ENCODE measurements at regions not wholly inside any gene's neighbourhood (a gene's known extent, or its start where the extent isn't known, plus 50 kb on each side); places are given as distances from the start of the nearest gene placed in this dataset.

GRCh38 chr17:12415031-12415430 is 250.7 kb upstream of the MYOCD start:
- no peaks in the 10 kb centered on the region for H3K9me3 ChIP-seq (replicated peaks)
- H3K4me1 ChIP-seq = no peaks in the 10 kb centered on the region
- H3K36me3 ChIP-seq = no peaks in the 10 kb centered on the region
- no peak for DNase-seq
- H3K27ac ChIP-seq = no peak overlapping the region
- no peaks in the 10 kb centered on the region; the same call in 1 of the 2 replicates for H3K27me3 ChIP-seq
- H3K4me3 ChIP-seq = no peak overlapping the region

- no peak for DNase-seq
Observed at GRCh38 chr17:12421077-12421476, 244.6 kb upstream of the MYOCD start.

GRCh38 chr17:12421646-12422306 is 243.9 kb upstream of the MYOCD start:
- Histone ChIP-seq H3K4me3 (peak overlapping the region; percentile 16), H3K9me3 (replicated peaks) (no peaks in the 10 kb centered on the region), H3K27ac (no peak overlapping the region), H3K27me3 (peaks cover 6% of the 10 kb centered on the region; the same call in 1 of the 2 replicates), H3K36me3 (no peaks in the 10 kb centered on the region), H3K4me1 (0 out of 2 replicates have a peak, but pooled peaks cover 2% of the 10 kb centered on the region)
- DNase-seq = no peak

More at GRCh38 chr17:12421077-12421476, 244.6 kb upstream of the MYOCD start:
- no peak overlapping the region for H3K4me3 ChIP-seq
- peaks cover 6% of the 10 kb centered on the region; the same call in 1 of the 2 replicates for H3K27me3 ChIP-seq
- H3K27ac ChIP-seq = no peak overlapping the region
- no peaks in the 10 kb centered on the region for H3K9me3 ChIP-seq (replicated peaks)
- H3K36me3 ChIP-seq = no peaks in the 10 kb centered on the region
- 0 out of 2 replicates have a peak, but pooled peaks cover 2% of the 10 kb centered on the region for H3K4me1 ChIP-seq

GRCh38 chr17:12422651-12423050 is 243.0 kb upstream of the MYOCD start:
- Histone ChIP-seq H3K4me3 (no peak overlapping the region), H3K27me3 (peaks cover 6% of the 10 kb centered on the region; the same call in 1 of the 2 replicates), H3K4me1 (0 out of 2 replicates have a peak, but pooled peaks cover 2% of the 10 kb centered on the region), H3K27ac (no peak overlapping the region), H3K9me3 (replicated peaks) (no peaks in the 10 kb centered on the region), H3K36me3 (no peaks in the 10 kb centered on the region)
- DNase-seq = no peak

GRCh38 chr17:12423337-12423736 is 242.4 kb upstream of the MYOCD start:
- Histone ChIP-seq H3K9me3 (replicated peaks) (no peaks in the 10 kb centered on the region), H3K4me3 (no peak overlapping the region), H3K27me3 (peaks cover 6% of the 10 kb centered on the region; the same call in 1 of the 2 replicates), H3K36me3 (no peaks in the 10 kb centered on the region), H3K4me1 (0 out of 2 replicates have a peak, but pooled peaks cover 2% of the 10 kb centered on the region), H3K27ac (no peak overlapping the region)
- DNase-seq = no peak

- Histone ChIP-seq H3K4me1 (no peaks in the 10 kb centered on the region), H3K4me3 (no peak overlapping the region), H3K27me3 (peaks cover 12% of the 10 kb centered on the region; the same call in 1 of the 2 replicates), H3K36me3 (no peaks in the 10 kb centered on the region), H3K27ac (no peak overlapping the region), H3K9me3 (replicated peaks) (no peaks in the 10 kb centered on the region)
- DNase-seq = no peak
Observed at GRCh38 chr17:12429116-12429515, 236.6 kb upstream of the MYOCD start.

- H3K27me3 ChIP-seq = peaks cover 12% of the 10 kb centered on the region; the same call in 1 of the 2 replicates
- no peaks in the 10 kb centered on the region for H3K4me1 ChIP-seq
- no peak for DNase-seq
- H3K27ac ChIP-seq = no peak overlapping the region
- H3K9me3 ChIP-seq (replicated peaks) = no peaks in the 10 kb centered on the region
- H3K4me3 ChIP-seq = no peak overlapping the region
- H3K36me3 ChIP-seq = no peaks in the 10 kb centered on the region
Observed at GRCh38 chr17:12431188-12431587, 234.5 kb upstream of the MYOCD start.

GRCh38 chr17:12438212-12438611 is 227.5 kb upstream of the MYOCD start:
- H3K27ac ChIP-seq = no peak overlapping the region
- H3K27me3 ChIP-seq = peaks cover 11% of the 10 kb centered on the region; the same call in 1 of the 2 replicates
- H3K9me3 ChIP-seq (replicated peaks) = no peaks in the 10 kb centered on the region
- no peak overlapping the region for H3K4me3 ChIP-seq
- DNase-seq = no peak
- no peaks in the 10 kb centered on the region for H3K4me1 ChIP-seq
- no peaks in the 10 kb centered on the region for H3K36me3 ChIP-seq

- no peaks in the 10 kb centered on the region for H3K4me1 ChIP-seq
- H3K9me3 ChIP-seq (replicated peaks) = no peaks in the 10 kb centered on the region
- no peaks in the 10 kb centered on the region for H3K36me3 ChIP-seq
- no peak for DNase-seq
- no peak overlapping the region for H3K4me3 ChIP-seq
- no peak overlapping the region for H3K27ac ChIP-seq
- peaks cover 11% of the 10 kb centered on the region; the same call in 1 of the 2 replicates for H3K27me3 ChIP-seq
Observed at GRCh38 chr17:12438813-12439586, 226.7 kb upstream of the MYOCD start.

- no peak overlapping the region for H3K4me3 ChIP-seq
- peaks cover 11% of the 10 kb centered on the region; the same call in 1 of the 2 replicates for H3K27me3 ChIP-seq
- H3K36me3 ChIP-seq = no peaks in the 10 kb centered on the region
- no peaks in the 10 kb centered on the region for H3K4me1 ChIP-seq
- H3K27ac ChIP-seq = no peak overlapping the region
- no peak for DNase-seq
- H3K9me3 ChIP-seq (replicated peaks) = no peaks in the 10 kb centered on the region
Observed at GRCh38 chr17:12445331-12445730, 220.4 kb upstream of the MYOCD start.

- no peak overlapping the region for H3K27ac ChIP-seq
- H3K4me1 ChIP-seq = no peaks in the 10 kb centered on the region
- no peaks in the 10 kb centered on the region for H3K36me3 ChIP-seq
- H3K4me3 ChIP-seq = no peak overlapping the region
- 0 out of 2 replicates have a peak, but pooled peaks cover 2% of the 10 kb centered on the region for H3K27me3 ChIP-seq
- no peaks in the 10 kb centered on the region; the same call in 1 of the 2 replicates for H3K9me3 ChIP-seq (replicated peaks)
- no peak for DNase-seq
Observed at GRCh38 chr17:12457493-12457892, 208.2 kb upstream of the MYOCD start.

- no peak overlapping the region for H3K27ac ChIP-seq
- DNase-seq = no peak
- no peaks in the 10 kb centered on the region; the same call in 1 of the 2 replicates for H3K9me3 ChIP-seq (replicated peaks)
Observed at GRCh38 chr17:12459736-12460135, 206.0 kb upstream of the MYOCD start.

GRCh38 chr17:12463102-12463501 is 202.6 kb upstream of the MYOCD start:
- no peak for DNase-seq
- H3K9me3 ChIP-seq (replicated peaks) = no peaks in the 10 kb centered on the region; the same call in 1 of the 2 replicates

More at GRCh38 chr17:12459736-12460135, 206.0 kb upstream of the MYOCD start:
- H3K27me3 ChIP-seq = 0 out of 2 replicates have a peak, but pooled peaks cover 3% of the 10 kb centered on the region
- no peak overlapping the region for H3K4me3 ChIP-seq
- no peaks in the 10 kb centered on the region for H3K36me3 ChIP-seq
- no peaks in the 10 kb centered on the region for H3K4me1 ChIP-seq

GRCh38 chr17:12472252-12473173 is 193.2 kb upstream of the MYOCD start:
- DNase-seq = no peak
- Histone ChIP-seq H3K36me3 (no peaks in the 10 kb centered on the region), H3K4me3 (no peak overlapping the region), H3K9me3 (replicated peaks) (no peaks in the 10 kb centered on the region), H3K4me1 (no peaks in the 10 kb centered on the region), H3K27me3 (no peaks in the 10 kb centered on the region), H3K27ac (no peak overlapping the region)

More at GRCh38 chr17:12463102-12463501, 202.6 kb upstream of the MYOCD start:
- Histone ChIP-seq H3K27me3 (0 out of 2 replicates have a peak, but pooled peaks cover 3% of the 10 kb centered on the region), H3K4me1 (no peaks in the 10 kb centered on the region), H3K36me3 (no peaks in the 10 kb centered on the region), H3K27ac (no peak overlapping the region), H3K4me3 (no peak overlapping the region)

All from SJCRH30 (cell line).